KMS-11 (cell line): ENCODE measurements at regions not wholly inside any gene's neighbourhood (a gene's known extent, or its start where the extent isn't known, plus 50 kb on each side); places are given as distances from the start of the nearest gene placed in this dataset.

Source experiments
- H2AFZ ChIP-seq: fragments of 200-600 bp; sonication (generic); 2 replicates; pipeline ENCODE4 v1.6.1; 2016; ENCODE audit warnings: antibody characterized with exemption, mixed run types, low read depth
- H3K27ac ChIP-seq: fragments of 200-600 bp; sonication (generic); 2 replicates; pipeline ENCODE4 v1.6.1; 2016; ENCODE audit warnings: mild to moderate bottlenecking, mixed run types
- H3K27me3 ChIP-seq: fragments of 200-600 bp; sonication (generic); 2 replicates; pipeline ENCODE4 v1.6.1; 2017; ENCODE audit warnings: mild to moderate bottlenecking, low read depth, mixed run types, moderate library complexity; ENCODE audit not compliant: insufficient read depth
- H3K36me3 ChIP-seq: fragments of 200-600 bp; sonication (generic); 2 replicates; pipeline ENCODE4 v1.6.1; 2017; ENCODE audit warnings: mild to moderate bottlenecking, mixed run types; ENCODE audit not compliant: insufficient read depth
- H3K4me1 ChIP-seq: fragments of 200-600 bp; sonication (generic); 2 replicates; pipeline ENCODE4 v1.6.1; 2016; ENCODE audit warnings: mild to moderate bottlenecking, low read depth, mixed run types; ENCODE audit not compliant: poor library complexity, severe bottlenecking
- H3K4me2 ChIP-seq: fragments of 200-600 bp; sonication (generic); 2 replicates; pipeline ENCODE4 v1.7.0; 2016; ENCODE audit warnings: mild to moderate bottlenecking, mixed run types
- H3K4me3 ChIP-seq: fragments of 200-600 bp; sonication (generic); IDR thresholded peaks from 2 replicates; pipeline ENCODE4 v1.6.1; 2017; ENCODE audit warnings: low read depth, low read length, mixed read lengths; ENCODE audit not compliant: insufficient read depth
- H3K79me2 ChIP-seq: fragments of 200-600 bp; sonication (generic); 2 replicates; pipeline ENCODE4 v1.6.1; 2016; ENCODE audit warnings: low read depth, mixed run types; ENCODE audit not compliant: insufficient read depth
- H3K9ac ChIP-seq: fragments of 200-600 bp; sonication (generic); 2 replicates; pipeline ENCODE4 v1.6.1; 2016; ENCODE audit warnings: mild to moderate bottlenecking, mixed run types
- H4K20me1 ChIP-seq: fragments of 200-600 bp; sonication (generic); 2 replicates; pipeline ENCODE4 v1.6.1; 2016; ENCODE audit warnings: mild to moderate bottlenecking, mixed run types; ENCODE audit not compliant: insufficient read depth
- TF ChIP-seq, protein P1 (sequence below): fragments of 200-600 bp; sonication (generic); conservative IDR thresholded peaks from 2 replicates; pipeline ENCODE4 v1.6.1; 2017; ENCODE audit warnings: low read depth, mild to moderate bottlenecking, antibody characterized with exemption, low read length, moderate library complexity, mixed read lengths

GRCh38 chr18:32550963-32551362 lies 80.3 kb upstream of the GAREM1 start:
- no peak overlapping the region for H3K4me2 ChIP-seq
- no peaks in the 10 kb centered on the region for H3K4me1 ChIP-seq
- H3K27ac ChIP-seq = no peak overlapping the region
- no peaks in the 10 kb centered on the region for H4K20me1 ChIP-seq
- TF ChIP-seq, protein P1, sequence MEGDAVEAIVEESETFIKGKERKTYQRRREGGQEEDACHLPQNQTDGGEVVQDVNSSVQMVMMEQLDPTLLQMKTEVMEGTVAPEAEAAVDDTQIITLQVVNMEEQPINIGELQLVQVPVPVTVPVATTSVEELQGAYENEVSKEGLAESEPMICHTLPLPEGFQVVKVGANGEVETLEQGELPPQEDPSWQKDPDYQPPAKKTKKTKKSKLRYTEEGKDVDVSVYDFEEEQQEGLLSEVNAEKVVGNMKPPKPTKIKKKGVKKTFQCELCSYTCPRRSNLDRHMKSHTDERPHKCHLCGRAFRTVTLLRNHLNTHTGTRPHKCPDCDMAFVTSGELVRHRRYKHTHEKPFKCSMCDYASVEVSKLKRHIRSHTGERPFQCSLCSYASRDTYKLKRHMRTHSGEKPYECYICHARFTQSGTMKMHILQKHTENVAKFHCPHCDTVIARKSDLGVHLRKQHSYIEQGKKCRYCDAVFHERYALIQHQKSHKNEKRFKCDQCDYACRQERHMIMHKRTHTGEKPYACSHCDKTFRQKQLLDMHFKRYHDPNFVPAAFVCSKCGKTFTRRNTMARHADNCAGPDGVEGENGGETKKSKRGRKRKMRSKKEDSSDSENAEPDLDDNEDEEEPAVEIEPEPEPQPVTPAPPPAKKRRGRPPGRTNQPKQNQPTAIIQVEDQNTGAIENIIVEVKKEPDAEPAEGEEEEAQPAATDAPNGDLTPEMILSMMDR = no peak
- H3K36me3 ChIP-seq = no peaks in the 10 kb centered on the region
- H3K4me3 ChIP-seq = no peak overlapping the region
- H3K9ac ChIP-seq = no peak overlapping the region
- H3K79me2 ChIP-seq = no peaks in the 10 kb centered on the region
- H3K27me3 ChIP-seq = no peaks in the 10 kb centered on the region
- H2AFZ ChIP-seq = no peak overlapping the region

GRCh38 chr18:32549248-32550110 lies 78.8 kb upstream of the GAREM1 start:
- H4K20me1 ChIP-seq = no peaks in the 10 kb centered on the region
- TF ChIP-seq, protein P1 = peak; percentile 85
- no peaks in the 10 kb centered on the region for H3K36me3 ChIP-seq
- H3K4me1 ChIP-seq = no peaks in the 10 kb centered on the region
- no peaks in the 10 kb centered on the region for H3K27me3 ChIP-seq
- H3K79me2 ChIP-seq = no peaks in the 10 kb centered on the region
- H3K4me3 ChIP-seq = no peak overlapping the region
- no peak overlapping the region for H3K27ac ChIP-seq
- no peak overlapping the region for H3K4me2 ChIP-seq
- H3K9ac ChIP-seq = no peak overlapping the region
- no peak overlapping the region for H2AFZ ChIP-seq

DNA sequence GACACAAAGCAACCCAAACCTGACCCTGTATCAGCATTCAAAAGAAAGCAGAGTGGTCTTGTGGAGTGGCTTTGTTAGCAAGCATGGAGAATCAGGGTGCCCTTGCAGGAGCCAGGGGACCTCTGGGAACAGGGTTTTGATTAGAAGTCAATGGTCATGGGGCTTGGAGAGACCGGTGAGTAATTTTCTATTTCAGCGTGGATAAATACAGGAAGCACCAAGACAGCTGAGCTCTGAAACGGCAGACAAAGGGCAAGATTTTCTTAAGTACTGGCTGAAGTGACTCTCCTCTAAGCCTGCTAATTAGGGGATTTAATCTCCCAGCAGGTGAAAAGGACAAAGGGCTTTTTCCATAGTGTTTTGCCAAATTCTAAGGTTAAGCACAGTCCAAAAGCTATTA lies 78.0 kb upstream of the GAREM1 start:
- H2AFZ ChIP-seq = no peak overlapping the region
- no peaks in the 10 kb centered on the region for H3K4me1 ChIP-seq
- H3K36me3 ChIP-seq = no peaks in the 10 kb centered on the region
- H3K9ac ChIP-seq = no peak overlapping the region
- no peaks in the 10 kb centered on the region for H3K79me2 ChIP-seq
- H3K27me3 ChIP-seq = no peaks in the 10 kb centered on the region
- no peak overlapping the region for H3K27ac ChIP-seq
- H4K20me1 ChIP-seq = no peaks in the 10 kb centered on the region
- TF ChIP-seq, protein P1 = no peak
- H3K4me2 ChIP-seq = no peak overlapping the region
- no peak overlapping the region for H3K4me3 ChIP-seq

DNA sequence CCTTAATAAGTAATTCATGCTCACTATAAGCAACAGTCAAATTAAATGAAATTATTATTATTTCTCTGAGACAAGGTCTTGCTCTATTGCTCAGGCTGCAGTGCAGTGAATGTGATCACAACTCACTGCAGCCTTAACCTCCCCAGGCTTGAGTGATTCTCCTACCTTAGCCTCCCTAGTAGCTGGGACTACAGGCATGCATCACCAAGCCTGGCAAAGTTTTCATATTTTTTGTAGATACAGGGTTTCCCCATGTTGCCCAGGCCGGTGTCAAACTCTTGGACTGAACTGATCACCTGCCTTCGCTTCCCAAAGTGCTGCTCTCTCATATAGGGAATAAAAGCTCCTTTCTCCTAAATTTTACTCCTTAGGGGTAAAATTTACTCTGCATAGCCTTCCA lies 74.9 kb upstream of the GAREM1 start:
- H3K79me2 ChIP-seq = no peaks in the 10 kb centered on the region
- no peaks in the 10 kb centered on the region for H4K20me1 ChIP-seq
- no peak overlapping the region for H3K9ac ChIP-seq
- H3K27me3 ChIP-seq = no peaks in the 10 kb centered on the region
- H3K4me1 ChIP-seq = no peaks in the 10 kb centered on the region
- no peak overlapping the region for H3K4me3 ChIP-seq
- H3K36me3 ChIP-seq = no peaks in the 10 kb centered on the region
- no peak overlapping the region for H3K27ac ChIP-seq
- H2AFZ ChIP-seq = no peak overlapping the region
- TF ChIP-seq, protein P1 = no peak
- H3K4me2 ChIP-seq = no peak overlapping the region
